GM12875 (cell line): ENCODE measurements at regions not wholly inside any gene's neighbourhood (a gene's known extent, or its start where the extent isn't known, plus 50 kb on each side); places are given as distances from the start of the nearest gene placed in this dataset.

Experiments
- H3K4me3 ChIP-seq: one replicate; pipeline ENCODE4 v1.5.1; 2011; ENCODE audit warnings: low read depth, low read length, control low read depth
- TF ChIP-seq, protein P1 (sequence below): IDR thresholded peaks from 2 replicates; pipeline ENCODE4 v1.5.1; 2011; ENCODE audit warnings: low read depth, mild to moderate bottlenecking, control low read depth, inconsistent platforms, low read length, moderate library complexity, borderline replicate concordance; ENCODE audit not compliant: insufficient read depth

DNA sequence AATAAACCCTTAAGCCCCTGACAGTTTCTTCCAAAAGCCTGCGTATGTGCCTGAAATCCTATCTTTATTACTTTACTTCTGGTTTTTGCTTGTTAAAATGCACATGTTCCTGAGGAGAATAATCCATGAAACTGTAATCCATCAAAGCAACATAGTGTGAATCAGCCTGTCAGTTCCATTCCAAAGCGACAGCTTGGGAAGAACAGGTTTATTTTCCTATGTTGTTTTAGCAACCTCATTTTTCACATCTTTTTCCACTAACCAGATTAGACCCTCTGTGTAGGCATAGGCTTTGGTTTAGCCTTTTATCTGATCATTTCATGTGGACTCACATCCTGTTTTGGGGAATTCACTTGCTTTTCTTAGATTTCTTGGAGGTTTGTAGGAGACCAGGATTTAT is 988.0 kb downstream of the SQOR start:
- no peak overlapping the region for H3K4me3 ChIP-seq
- TF ChIP-seq, protein P1, sequence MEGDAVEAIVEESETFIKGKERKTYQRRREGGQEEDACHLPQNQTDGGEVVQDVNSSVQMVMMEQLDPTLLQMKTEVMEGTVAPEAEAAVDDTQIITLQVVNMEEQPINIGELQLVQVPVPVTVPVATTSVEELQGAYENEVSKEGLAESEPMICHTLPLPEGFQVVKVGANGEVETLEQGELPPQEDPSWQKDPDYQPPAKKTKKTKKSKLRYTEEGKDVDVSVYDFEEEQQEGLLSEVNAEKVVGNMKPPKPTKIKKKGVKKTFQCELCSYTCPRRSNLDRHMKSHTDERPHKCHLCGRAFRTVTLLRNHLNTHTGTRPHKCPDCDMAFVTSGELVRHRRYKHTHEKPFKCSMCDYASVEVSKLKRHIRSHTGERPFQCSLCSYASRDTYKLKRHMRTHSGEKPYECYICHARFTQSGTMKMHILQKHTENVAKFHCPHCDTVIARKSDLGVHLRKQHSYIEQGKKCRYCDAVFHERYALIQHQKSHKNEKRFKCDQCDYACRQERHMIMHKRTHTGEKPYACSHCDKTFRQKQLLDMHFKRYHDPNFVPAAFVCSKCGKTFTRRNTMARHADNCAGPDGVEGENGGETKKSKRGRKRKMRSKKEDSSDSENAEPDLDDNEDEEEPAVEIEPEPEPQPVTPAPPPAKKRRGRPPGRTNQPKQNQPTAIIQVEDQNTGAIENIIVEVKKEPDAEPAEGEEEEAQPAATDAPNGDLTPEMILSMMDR = no peak

DNA sequence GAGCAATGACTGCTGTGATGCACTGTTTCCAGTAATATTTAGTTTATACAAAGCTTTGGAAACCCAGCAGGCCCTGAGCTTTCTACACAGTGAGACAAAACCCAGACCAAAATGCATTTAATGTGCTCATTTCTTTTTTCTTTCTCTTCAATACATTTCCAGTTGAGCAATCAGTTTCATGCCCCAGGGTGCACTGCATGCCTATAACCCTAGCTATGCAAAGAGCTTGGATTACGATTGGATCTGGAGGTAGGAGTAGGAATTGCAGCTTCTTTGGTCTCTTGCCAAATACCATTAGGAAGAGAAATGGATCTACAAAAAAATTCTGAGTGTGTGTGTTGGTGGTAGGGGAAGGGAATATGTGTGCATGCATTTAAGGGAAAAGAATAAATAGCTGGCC is 1001.4 kb downstream of the SQOR start:
- TF ChIP-seq, protein P1 = no peak

DNA sequence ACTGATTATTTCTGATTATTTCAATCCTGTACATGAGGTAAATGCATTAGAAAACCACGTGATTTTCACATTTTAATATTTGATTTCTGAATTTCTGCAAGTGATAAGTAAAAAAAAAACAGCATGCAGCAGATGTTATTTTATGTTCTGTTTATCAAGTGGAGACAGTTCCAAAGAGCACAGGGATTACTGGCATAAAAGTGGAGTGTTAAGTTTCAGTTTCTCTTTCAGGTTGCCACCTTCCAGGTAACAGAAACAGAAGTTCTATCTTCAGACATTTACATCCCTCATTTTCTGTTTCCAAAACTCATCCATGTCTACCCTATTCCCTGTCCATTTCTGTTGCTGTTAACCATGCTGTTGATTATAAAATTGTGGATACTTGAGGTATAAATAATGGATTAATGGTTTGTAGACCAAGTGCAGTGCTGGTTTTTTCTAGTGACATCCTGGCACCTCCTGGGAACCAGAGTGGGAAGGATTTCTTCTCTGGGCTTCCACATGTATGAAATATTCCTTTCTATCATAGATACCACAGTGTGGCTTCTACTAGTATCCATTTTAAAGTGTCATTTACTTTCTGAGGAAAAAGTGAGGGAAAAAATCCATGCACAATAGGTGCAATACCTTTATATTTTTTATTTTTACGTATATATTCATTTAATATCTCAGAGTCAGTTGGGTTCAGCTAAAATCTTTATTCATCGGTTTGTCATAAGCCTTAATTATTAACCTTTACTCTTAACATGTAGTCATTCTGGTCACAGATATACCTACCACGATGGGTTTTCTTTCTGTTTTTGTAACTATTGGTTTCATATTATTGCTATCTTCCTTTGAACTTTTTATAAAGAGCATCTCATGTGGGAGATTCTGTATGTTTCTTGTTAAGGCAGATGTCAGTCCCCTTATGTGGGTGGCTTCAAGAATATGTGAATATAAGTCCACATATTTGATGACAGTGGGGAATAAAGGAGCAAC is 1010.0 kb downstream of the SQOR start:
- no peak overlapping the region for H3K4me3 ChIP-seq
- TF ChIP-seq, protein P1 = no peak

More for the DNA sequence above, 1001.4 kb downstream of the SQOR start:
- H3K4me3 ChIP-seq = no peak overlapping the region

DNA sequence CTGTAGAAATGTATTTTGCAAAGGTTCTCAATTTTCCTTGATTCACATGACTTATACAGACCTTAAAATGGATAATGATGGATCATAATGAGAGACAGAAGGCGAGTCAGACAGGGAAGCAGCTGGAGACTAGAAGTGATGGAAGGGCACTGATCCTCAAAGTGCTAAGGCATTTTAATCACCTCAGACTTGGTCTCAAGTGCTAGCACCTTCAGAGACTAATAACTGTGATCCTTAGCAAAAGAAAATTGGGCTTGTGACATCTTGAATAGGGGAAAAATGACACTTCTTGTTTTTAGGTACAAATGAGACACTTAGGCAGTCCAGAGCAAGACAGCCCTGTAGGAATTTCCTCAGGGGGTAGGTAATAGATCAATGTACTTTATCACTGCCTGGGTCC is 1011.7 kb downstream of the SQOR start:
- no peak overlapping the region for H3K4me3 ChIP-seq
- TF ChIP-seq, protein P1 = no peak

DNA sequence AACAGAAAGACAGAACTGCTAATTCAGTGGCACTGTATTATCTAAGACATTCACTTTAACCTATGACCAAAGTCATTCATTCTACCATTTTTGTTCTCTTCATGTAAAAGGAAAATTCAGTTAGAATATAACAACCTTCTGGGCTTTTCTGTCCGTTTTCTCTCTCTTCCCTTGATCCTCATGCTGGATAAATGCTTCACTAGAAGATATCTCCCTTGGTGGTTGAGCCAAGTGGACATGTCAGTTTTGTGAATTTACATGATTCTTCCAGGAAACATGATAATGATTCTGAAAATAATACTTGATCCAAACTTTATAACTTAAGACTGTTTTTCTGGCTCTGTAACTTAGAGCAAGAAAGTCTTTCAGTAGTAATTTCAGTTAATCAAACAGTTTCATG is 1012.2 kb downstream of the SQOR start:
- no peak overlapping the region for H3K4me3 ChIP-seq
- TF ChIP-seq, protein P1 = no peak

DNA sequence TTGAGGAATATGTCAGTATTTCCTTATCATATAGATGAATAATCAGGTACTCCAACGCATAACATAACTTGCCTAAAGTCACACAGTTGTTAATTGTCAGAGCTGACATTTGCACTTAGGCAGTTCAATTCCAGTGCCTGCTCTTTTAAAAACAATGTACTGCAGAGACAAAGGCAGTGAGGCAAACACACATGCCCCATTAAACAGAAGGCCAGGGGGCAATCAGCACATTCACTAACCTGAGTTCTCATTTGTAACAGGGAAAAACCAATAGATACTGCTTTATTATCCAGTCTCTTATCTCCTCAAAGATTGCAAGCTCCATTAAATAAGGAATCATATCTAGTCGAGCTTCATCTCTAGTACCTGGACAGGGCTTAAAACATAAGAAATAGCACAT is 1017.4 kb downstream of the SQOR start:
- H3K4me3 ChIP-seq = no peak overlapping the region
- TF ChIP-seq, protein P1 = no peak

DNA sequence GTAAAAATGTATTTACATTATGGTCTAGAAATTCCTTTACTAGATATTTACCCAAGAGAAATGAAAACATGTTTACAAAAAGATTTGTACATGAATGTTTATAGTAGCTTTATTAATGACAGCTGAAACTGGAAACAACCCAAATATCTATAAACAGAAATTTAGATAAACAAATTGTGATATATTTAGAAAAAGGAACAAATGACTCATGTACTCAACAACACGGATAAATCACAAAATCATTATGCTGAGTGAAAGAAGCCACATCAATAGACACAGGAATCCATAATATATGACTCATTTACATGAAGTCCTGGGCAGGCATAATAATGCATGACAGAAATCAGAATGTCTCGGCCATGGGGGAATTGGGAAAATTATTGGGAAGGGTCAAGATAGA is 1020.2 kb downstream of the SQOR start:
- no peak overlapping the region for H3K4me3 ChIP-seq
- TF ChIP-seq, protein P1 = no peak
